Daoy (cell line): ENCODE measurements at regions not wholly inside any gene's neighbourhood (a gene's known extent, or its start where the extent isn't known, plus 50 kb on each side); places are given as distances from the start of the nearest gene placed in this dataset.
A peak's percentile ranks its signal among the peaks of the same experiment; 100 is the strongest.

Source experiments
- DNase-seq: peaks from one replicate; pipeline ENCODE4 v3.0.0-alpha.2; 2015; ENCODE audit warnings: low read depth

DNA sequence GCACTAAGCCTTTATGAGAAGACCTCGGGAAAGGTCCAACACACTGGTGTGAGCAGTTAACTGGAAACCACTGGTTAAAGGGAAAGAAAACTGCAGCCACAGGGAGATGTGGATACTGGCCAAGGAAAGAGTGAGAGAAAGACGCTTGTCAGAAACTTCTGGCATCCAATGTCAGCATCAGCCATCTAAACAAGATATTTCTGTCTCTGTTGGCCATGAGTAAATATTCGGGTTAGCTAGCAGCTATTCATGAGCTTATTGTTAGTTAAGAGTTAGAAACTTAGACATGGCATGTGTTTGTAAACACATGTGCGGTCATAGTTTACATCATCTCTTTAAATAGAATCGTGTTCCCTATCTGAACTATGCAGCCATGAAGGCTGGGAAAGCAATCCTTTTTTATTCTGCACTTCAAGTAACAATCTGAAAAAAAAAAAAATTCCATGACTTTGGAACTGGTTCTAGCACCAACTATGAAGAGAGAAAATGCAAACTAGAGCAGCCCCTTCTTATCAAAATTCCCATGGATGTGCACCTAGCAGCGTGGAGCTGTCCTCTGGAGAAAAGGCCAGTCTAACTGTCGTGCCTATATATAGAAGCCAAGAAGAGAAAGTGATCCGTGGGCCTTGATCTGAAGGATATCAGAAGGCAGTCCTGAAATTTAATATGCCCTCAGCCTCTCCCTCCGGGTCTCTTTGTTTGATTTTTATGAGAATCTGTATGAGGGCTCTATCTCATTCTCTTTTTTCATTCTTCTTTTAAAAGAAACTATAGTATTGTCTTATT is 84.0 kb upstream of the RFX8 start:
- no peak for DNase-seq

DNA sequence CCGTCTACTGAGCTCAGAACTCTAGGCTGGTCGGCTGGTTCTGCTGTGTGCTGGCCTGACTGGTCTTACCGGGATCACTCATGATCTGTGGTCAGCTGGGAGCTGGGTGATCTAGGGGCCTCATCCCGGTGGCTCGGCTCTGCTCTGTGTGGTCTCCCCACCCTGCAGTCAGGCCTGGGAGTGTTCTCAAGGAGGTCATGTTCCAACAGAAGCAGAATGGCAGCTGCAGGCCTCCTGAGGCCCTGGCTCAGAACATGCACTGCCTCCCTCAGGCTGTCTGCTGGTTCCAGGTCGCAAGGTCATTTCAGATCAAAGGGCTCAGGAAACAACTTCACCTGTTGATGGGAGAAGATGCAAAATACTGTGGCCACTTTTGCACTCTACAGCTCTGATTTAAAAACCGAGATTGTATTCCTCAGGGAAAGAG is 81.1 kb upstream of the RFX8 start:
- no peak for DNase-seq

DNA sequence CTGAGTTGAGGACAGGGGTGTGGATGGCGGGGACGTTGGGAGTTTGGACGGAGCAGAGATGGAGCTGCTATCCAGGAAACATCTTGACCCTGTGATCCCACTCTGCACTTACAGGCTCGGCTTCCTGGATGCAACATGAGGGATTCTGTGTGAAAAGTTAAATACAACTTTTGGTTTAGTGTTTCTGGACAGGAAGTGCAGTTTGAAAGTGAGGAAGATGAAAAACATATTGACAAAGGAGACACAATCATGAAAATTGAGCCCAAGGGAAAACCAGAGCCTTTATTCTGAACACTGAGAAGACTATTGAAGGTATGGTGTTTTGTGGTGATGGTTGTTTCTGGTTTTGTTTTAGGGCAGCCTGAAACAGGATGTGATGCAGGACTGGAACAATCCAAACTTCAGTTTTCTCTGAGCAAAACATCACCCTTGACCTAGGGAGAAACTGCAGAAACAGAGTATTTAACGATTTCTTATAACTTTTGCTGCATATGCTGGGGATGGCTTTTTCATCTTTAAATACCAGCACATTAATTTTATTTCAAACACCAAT is 76.5 kb upstream of the RFX8 start:
- no peak for DNase-seq

DNA sequence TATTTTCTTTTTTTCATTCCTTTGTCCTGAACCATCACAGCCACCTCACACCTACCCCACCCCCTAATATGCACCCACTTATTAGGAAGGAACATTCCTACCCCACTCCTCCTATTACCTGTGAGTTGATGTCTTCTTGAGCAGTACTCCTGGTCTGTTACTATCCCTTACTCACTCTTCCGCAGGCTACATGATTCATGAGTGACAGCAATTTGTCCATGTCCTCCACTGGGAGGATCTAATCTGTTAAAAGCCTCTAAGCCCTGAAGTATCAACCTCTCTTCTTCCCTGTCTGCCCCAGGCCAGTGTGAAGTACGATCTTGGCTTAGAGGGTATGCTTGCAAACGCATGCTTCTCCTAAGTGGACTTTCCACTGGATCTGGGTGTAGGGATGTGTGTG is 75.6 kb upstream of the RFX8 start:
- no peak for DNase-seq

DNA sequence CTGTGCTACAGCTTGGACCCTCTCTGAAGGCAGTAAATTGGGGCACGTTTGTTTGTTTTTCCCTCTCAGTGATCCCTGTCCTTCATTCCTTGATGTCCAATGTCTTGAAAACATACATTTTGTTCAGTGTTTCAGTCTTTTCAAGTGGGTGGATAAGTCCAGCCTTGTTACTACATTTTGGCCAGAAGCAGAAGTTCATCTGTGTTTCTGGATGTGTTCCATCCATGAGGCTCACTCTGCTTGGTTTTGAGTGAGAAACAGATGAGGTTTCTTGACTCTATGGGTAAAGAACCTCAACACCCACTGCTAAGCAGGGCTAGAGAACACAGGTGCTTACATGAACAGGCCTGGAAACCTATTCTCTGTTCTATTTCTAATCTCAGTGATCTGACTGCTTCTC is 74.5 kb upstream of the RFX8 start:
- no peak for DNase-seq

DNA sequence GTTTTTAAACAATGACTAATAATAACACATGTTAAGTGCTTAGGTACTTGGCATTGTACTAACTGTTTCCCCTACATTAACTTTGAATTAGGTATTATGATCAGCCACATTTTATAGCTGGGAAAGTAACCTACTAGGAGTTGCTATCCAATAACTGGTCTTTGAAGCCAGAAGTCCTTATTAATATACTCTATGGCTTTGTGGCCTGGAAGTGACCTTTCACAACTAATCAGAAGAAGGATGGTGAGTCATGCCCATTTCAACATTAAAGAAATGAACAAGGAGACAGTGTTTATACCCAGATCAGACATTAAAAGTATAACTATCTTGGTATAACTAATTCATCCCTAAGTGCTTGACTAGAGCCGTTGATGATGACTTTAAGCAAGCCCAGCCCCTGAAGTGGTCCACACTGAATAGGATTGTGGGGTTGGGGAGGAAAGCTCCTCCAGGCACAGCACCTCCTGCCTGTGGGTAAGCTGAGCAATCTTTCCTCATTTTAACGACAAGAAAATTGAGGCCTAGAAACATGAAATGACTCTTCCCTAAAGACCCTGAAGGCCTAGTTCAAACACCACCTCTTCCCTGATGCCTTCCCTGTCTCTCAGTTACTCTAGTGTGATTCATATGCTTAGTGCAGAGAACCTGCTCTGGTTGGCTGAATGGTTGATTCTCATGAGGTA is 71.6 kb upstream of the RFX8 start:
- DNase-seq, result peak; percentile 7

DNA sequence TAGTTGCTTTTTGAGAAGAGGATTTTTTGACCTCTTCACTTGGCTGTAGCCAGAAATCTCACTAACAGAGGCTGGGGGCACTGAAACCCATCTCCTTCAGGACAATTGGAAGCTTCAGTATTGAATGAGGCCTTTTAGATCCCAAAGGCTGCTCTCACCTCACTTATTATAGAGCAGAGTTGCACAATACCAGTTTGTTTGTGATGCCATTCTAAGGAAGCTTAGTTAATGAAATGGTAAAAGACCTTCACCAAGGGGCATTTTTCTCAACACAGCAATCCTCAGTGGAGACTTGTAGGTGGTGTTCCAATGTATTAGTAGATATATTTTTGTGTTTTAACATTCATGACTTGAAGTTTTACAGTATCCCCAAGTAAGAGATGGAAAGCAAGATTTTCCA is 71.0 kb upstream of the RFX8 start:
- no peak for DNase-seq

DNA sequence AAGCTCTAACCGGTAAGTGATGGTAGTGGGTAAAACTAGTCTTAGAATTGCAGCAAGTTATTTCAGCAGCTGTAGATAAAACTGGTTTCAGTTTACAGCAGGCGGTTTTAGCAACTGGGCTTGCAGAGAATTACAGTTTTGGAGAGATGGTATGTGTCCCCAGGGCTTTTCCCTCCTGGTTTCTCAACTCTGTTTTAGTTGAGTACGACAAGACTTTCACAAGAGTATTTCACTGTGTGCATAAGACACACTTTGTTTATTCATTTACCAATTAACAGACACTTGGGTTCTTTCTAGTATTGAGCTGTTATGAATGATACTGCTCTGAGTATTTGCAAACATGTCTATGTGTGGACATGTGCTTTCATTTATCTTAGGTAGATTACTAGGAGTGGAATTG is 65.6 kb upstream of the RFX8 start:
- DNase-seq, result no peak

DNA sequence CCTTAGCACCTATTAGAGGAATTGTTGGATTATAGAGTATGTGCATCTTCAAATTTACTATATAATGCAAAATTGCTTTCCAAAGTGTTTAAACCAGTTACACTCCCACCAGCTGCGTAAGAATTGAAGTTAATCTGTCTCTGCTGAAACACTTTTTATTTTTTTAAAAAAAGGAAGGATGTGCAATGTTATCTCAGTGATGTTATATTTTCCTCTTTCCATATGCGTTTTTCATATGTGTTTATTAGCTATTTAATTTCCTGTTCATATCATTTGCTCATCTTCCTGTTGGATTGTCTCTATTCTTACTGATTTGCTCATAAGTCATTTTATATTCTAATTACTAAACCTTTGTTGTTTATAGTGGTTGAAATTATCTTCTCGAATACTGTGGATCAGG is 63.2 kb upstream of the RFX8 start:
- DNase-seq, result no peak

DNA sequence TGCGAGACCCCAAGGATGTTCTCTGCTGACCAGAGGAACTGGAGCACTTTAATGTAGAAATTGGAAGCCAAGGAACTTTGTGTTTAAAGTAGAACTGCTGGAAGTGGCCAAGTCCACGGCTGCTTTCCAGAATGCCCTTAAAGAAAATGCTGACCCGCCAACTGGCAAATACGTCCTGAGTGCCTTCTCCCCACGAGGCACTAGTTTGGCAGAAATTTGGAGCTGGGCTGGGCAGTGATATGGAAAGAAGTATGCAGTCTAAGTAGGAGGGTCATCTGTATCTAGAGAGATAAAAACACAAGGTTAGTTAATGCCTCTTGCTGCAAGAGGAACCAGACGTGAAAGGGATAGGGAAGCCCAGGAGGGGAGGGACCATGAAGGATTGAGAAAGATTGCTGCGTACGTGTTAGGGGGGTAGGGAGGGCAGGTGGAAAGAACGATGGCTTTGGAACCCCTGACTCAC is 59.3 kb upstream of the RFX8 start:
- no peak for DNase-seq

DNA sequence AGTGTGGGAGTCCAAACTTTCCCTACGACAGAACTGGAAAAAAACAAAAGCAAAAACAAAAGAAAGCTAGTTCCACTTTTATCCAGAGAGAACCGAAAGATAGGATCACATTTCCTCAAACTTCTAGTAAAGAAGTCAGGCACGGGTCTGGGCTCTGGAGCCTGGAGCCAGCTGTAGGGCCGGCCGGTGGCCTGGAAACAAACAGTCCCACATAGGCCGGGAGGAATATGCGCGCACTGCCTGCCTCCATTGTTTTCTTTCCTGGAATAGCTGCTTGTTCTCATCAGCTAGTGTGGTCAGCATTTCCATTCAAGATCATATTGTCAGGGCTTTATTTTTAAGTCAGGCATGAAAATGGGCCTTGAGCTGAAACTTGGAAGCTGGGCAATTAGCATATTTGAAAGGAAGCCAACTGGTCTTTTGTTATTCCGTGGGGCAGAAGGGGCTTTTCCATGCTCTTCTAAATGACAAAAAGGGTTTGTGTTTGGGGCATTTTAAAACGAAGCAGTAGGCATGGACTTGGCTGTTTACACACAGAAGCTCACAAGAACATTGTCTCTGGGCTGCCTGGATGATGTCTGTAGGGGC is 58.7 kb upstream of the RFX8 start:
- no peak for DNase-seq

DNA sequence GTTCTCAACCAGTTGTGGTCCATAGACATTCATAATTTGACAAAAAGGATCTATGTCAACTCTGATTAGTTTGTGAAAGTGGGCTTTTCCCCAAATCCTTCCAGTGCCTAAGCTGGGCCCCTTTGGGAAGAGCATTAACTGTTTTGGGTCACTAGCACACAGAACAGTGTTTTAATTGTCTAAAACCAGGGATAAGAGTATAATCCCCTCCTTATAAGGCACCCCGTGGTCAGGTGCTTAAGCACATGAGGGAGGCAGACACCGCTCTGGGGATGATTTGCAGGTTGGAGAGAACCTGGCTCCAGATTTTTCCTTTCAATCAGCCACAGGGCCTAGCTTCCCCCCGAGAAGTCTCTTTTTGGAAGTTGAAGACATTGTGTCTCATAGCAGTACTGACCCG is 53.6 kb upstream of the RFX8 start:
- DNase-seq, result no peak

DNA sequence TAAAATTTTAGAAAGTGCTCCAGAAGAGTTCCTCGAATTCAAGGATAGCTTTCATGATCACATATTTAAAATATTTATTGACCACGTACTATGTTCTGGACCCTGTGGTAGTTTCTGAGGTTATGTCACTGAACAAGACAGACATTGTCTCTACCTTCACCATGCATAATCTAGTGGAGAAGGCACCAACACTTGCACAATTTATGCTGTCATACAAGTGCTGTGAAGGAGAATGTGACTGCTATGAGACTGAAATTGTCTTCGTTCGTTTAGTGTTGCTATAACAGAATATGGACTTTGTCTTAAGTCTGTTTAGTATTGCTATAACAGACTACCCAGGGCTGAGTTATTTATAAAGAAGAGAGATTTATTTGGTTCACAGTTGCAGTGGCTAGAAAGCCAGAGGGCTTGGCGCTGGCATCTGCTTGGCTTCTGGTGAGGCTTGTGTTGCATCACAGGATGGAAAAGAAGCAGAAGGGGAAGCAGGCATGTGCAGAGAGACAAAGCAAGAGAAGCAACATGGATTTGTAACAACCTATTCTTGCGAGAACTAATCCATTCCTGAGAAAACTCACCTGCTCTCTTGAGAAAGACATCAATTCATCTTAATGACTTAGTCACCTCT is 50.0 kb upstream of the RFX8 start:
- no peak for DNase-seq
